ENCODE measurements at regions not wholly inside any gene's neighbourhood (a gene's known extent, or its start where the extent isn't known, plus 50 kb on each side); places are given as distances from the start of the nearest gene placed in this dataset.
"Not testable (repeated sequence)": the region's sequence is repeated elsewhere in the genome, so short reads cannot be mapped to it uniquely, and the experiment has no call there.

GRCh38 chr3:39713341-39713740, 96.1 kb upstream of the MYRIP start:
- not testable (repeated sequence) for TF ChIP-seq CTCF, POLR2A (IDR thresholded peaks at IDR 0.05)

Measured in Peyer's patch (tissue), 4 donors.